CD4-positive, alpha-beta T cell treated with Interleukin-17A for 4 hours (primary cell): ENCODE measurements at regions not wholly inside any gene's neighbourhood (a gene's known extent, or its start where the extent isn't known, plus 50 kb on each side); places are given as distances from the start of the nearest gene placed in this dataset.

Source experiments
- DNase-seq: peaks from one replicate; pipeline ENCODE4 v3.0.0-alpha.2; 2020; ENCODE audit warnings: mixed read lengths

GRCh38 chr5:34603378-34603777 lies 52.8 kb upstream of the RAI14 start:
- no peak for DNase-seq

- DNase-seq: no peak
Measured at GRCh38 chr5:34604119-34604675, 51.9 kb upstream of the RAI14 start.

GRCh38 chr5:34606101-34606500 lies 50.0 kb upstream of the RAI14 start:
- DNase-seq: no peak
